MM.1S (cell line): ENCODE measurements at regions not wholly inside any gene's neighbourhood (a gene's known extent, or its start where the extent isn't known, plus 50 kb on each side); places are given as distances from the start of the nearest gene placed in this dataset.
"Not testable (repeated sequence)": the region's sequence is repeated elsewhere in the genome, so short reads cannot be mapped to it uniquely, and the experiment has no call there.

Experiments
- DNase-seq: peaks from one replicate; pipeline ENCODE4 v3.0.0-alpha.2; 2015
- H2AFZ ChIP-seq: fragments of 300-600 bp; sonication (generic); 2 replicates; pipeline ENCODE4 v1.6.0; 2016; ENCODE audit warnings: antibody characterized with exemption, low read length
- H3F3A ChIP-seq: fragments of 300-600 bp; sonication (generic); 2 replicates; pipeline ENCODE4 v1.6.1; 2016; ENCODE audit warnings: mild to moderate bottlenecking, antibody characterized with exemption, low read length, moderate library complexity, mixed read lengths; ENCODE audit not compliant: insufficient read depth
- H3K27ac ChIP-seq: fragments of 300-600 bp; sonication (generic); 2 replicates; pipeline ENCODE4 v1.5.1; 2016; ENCODE audit warnings: mild to moderate bottlenecking, low read length
- H3K27me3 ChIP-seq: fragments of 300-600 bp; sonication (generic); replicated peaks from 2 replicates; pipeline ENCODE4 v1.6.0; 2016; ENCODE audit warnings: low read length; ENCODE audit not compliant: insufficient read depth
- H3K36me3 ChIP-seq: fragments of 300-600 bp; sonication (generic); replicated peaks from 2 replicates; pipeline ENCODE4 v1.6.1; 2016; ENCODE audit warnings: mild to moderate bottlenecking, low read length, mixed read lengths; ENCODE audit not compliant: insufficient read depth
- H3K4me1 ChIP-seq: fragments of 300-600 bp; sonication (generic); 2 replicates; pipeline ENCODE4 v1.6.1; 2016; ENCODE audit warnings: low read length, mixed read lengths
- H3K4me2 ChIP-seq: fragments of 300-600 bp; sonication (generic); 2 replicates; pipeline ENCODE4 v1.6.0; 2016; ENCODE audit warnings: low read depth, low read length
- H3K4me3 ChIP-seq: fragments of 300-600 bp; sonication (generic); 2 replicates; pipeline ENCODE4 v1.5.1; 2016; ENCODE audit warnings: low read length, mixed read lengths
- H3K79me2 ChIP-seq: fragments of 300-600 bp; sonication (generic); 2 replicates; pipeline ENCODE4 v1.6.1; 2016; ENCODE audit warnings: mixed run types, low read length, mixed read lengths
- H3K9ac ChIP-seq: fragments of 300-600 bp; sonication (generic); 2 replicates; pipeline ENCODE4 v1.6.1; 2016; ENCODE audit warnings: low read length, mixed read lengths
- H3K9me2 ChIP-seq: fragments of 300-600 bp; sonication (generic); replicated peaks from 2 replicates; pipeline ENCODE4 v1.6.1; 2016; ENCODE audit warnings: mild to moderate bottlenecking, low read length, mixed read lengths; ENCODE audit not compliant: insufficient read depth
- H3K9me3 ChIP-seq: fragments of 300-600 bp; sonication (generic); replicated peaks from 2 replicates; pipeline ENCODE4 v1.6.1; 2016; ENCODE audit warnings: mild to moderate bottlenecking, low read length, mixed read lengths; ENCODE audit not compliant: insufficient read depth
- H4K20me1 ChIP-seq: fragments of 300-600 bp; sonication (generic); 2 replicates; pipeline ENCODE4 v1.6.1; 2016; ENCODE audit warnings: mild to moderate bottlenecking, low read length, moderate library complexity, mixed read lengths; ENCODE audit not compliant: insufficient read depth
- EZH2 ChIP-seq: fragments of 300-600 bp; sonication (generic); optimal IDR thresholded peaks from 2 replicates; pipeline ENCODE3; 2017; ENCODE audit warnings: low read depth, mild to moderate bottlenecking, antibody characterized with exemption, low read length, mixed read lengths
- EZH2phosphoT487 ChIP-seq: fragments of 300-600 bp; sonication (generic); IDR thresholded peaks from 2 replicates; pipeline ENCODE4 v1.6.1; 2018; ENCODE audit warnings: antibody characterized with exemption, low read length
- TF ChIP-seq, protein P1 (sequence below): fragments of 300-600 bp; sonication (generic); IDR thresholded peaks from 2 replicates; pipeline ENCODE4 v1.5.1; 2016; ENCODE audit warnings: antibody characterized with exemption, low read length, mixed read lengths

DNA sequence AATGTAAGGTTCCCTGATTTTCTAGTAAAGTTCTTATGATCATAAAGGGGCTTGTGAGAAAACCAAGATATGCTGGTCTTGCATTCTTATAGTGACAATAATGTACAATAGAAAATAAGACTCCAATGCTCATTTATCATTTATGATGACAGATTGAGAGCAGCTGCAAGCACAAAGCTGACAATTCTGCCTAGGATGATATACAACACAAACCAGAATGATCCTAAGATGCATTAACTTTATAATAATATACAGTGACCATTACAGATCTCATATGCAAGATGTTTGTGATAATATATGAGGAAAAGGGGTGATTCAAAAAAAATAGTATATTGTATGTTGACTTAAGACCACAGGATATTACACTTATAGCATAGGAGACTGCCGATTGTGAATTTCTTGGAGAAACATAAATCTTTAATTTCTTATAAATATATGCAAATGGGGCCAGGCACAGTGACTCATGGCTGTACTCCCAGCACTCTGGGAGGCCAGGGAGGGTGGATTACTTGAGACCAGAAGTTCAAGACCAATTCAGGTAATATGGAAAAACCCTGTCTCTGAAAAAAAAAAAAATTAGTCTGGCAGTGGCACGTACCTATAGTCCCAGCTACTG is 387.0 kb downstream of the ZBBX start:
- Histone ChIP-seq H3K27ac (no peak overlapping the region), H3F3A (no peaks in the 10 kb centered on the region), H3K9ac (no peak overlapping the region), H3K79me2 (no peaks in the 10 kb centered on the region), H4K20me1 (no peaks in the 10 kb centered on the region), H3K36me3 (no peaks in the 10 kb centered on the region), H3K4me2 (no peak overlapping the region), H3K9me2 (no peaks in the 10 kb centered on the region), H3K4me3 (no peak overlapping the region), H2AFZ (no peak overlapping the region), H3K4me1 (no peaks in the 10 kb centered on the region), H3K27me3 (no peaks in the 10 kb centered on the region), H3K9me3 (no peaks in the 10 kb centered on the region)
- TF ChIP-seq, protein P1, sequence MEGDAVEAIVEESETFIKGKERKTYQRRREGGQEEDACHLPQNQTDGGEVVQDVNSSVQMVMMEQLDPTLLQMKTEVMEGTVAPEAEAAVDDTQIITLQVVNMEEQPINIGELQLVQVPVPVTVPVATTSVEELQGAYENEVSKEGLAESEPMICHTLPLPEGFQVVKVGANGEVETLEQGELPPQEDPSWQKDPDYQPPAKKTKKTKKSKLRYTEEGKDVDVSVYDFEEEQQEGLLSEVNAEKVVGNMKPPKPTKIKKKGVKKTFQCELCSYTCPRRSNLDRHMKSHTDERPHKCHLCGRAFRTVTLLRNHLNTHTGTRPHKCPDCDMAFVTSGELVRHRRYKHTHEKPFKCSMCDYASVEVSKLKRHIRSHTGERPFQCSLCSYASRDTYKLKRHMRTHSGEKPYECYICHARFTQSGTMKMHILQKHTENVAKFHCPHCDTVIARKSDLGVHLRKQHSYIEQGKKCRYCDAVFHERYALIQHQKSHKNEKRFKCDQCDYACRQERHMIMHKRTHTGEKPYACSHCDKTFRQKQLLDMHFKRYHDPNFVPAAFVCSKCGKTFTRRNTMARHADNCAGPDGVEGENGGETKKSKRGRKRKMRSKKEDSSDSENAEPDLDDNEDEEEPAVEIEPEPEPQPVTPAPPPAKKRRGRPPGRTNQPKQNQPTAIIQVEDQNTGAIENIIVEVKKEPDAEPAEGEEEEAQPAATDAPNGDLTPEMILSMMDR: no peak
- TF ChIP-seq EZH2phosphoT487: no peak
- no peak for DNase-seq

DNA sequence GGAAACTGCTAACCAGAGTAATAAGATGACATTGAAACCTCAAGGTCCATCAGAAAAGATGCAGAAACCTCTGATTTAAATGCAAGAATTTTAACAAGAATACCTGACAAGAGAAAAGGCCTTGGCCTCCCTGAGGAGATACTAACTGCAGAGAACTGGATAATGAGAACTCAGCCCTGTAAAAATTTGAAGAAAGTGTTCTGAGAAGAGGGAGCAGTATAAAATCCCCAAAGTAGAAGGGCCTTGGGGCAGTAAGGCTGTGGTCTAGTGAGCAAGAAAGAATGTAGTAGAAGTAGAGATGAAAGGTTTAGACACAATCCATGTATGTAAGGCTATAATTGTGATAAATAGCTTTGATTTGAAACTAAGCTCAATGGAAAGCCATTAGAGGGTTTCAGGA is 394.1 kb downstream of the ZBBX start:
- no peak overlapping the region for H3K27ac ChIP-seq
- no peak for DNase-seq
- no peak overlapping the region for H3K4me3 ChIP-seq
- H3K4me2 ChIP-seq: no peak overlapping the region
- TF ChIP-seq EZH2 (no peak), EZH2phosphoT487 (no peak)
- TF ChIP-seq, protein P1: no peak
- no peaks in the 10 kb centered on the region for H3K9me3 ChIP-seq
- no peaks in the 10 kb centered on the region for H3K27me3 ChIP-seq
- no peak overlapping the region for H3K9ac ChIP-seq
- no peaks in the 10 kb centered on the region for H3K79me2 ChIP-seq
- H3K9me2 ChIP-seq: no peaks in the 10 kb centered on the region
- H3K4me1 ChIP-seq: no peaks in the 10 kb centered on the region
- H4K20me1 ChIP-seq: no peaks in the 10 kb centered on the region
- no peaks in the 10 kb centered on the region for H3F3A ChIP-seq
- no peaks in the 10 kb centered on the region for H3K36me3 ChIP-seq
- H2AFZ ChIP-seq: no peak overlapping the region

- H3K79me2 ChIP-seq, H3K4me3 ChIP-seq, H3K27ac ChIP-seq, H3K9me2 ChIP-seq, H3K4me2 ChIP-seq, H3K36me3 ChIP-seq, H3K27me3 ChIP-seq, H3K4me1 ChIP-seq, H3K9ac ChIP-seq, H2AFZ ChIP-seq, H3F3A ChIP-seq, DNase-seq, H3K9me3 ChIP-seq, H4K20me1 ChIP-seq: not testable (repeated sequence)
These were observed 404.3 kb downstream of the ZBBX start for GRCh38 chr3:166975796-166976195.

GRCh38 chr3:166967714-166968113 is 412.4 kb downstream of the ZBBX start:
- H3F3A ChIP-seq, H3K36me3 ChIP-seq, H3K27ac ChIP-seq, H4K20me1 ChIP-seq, H2AFZ ChIP-seq, H3K9ac ChIP-seq, H3K4me2 ChIP-seq, H3K4me3 ChIP-seq, H3K79me2 ChIP-seq, H3K9me2 ChIP-seq, DNase-seq, H3K4me1 ChIP-seq, H3K27me3 ChIP-seq, H3K9me3 ChIP-seq: not testable (repeated sequence)
